CD14-positive monocyte (primary cell): ENCODE measurements at regions not wholly inside any gene's neighbourhood (a gene's known extent, or its start where the extent isn't known, plus 50 kb on each side); places are given as distances from the start of the nearest gene placed in this dataset.

Experiments
- DNase-seq, 3 donors: peaks; one replicate each; pipeline ENCODE4 v3.0.0-alpha.2; 2011 to 2022
- H2AFZ ChIP-seq: 2 replicates; pipeline ENCODE4 v1.6.0; 2012; ENCODE audit warnings: mild to moderate bottlenecking, low read depth, low read length, inconsistent platforms; ENCODE audit not compliant: insufficient read depth, poor library complexity, severe bottlenecking
- H3K27ac ChIP-seq, 2 donors: 1 replicate in 1 of 2; 2 replicates in 1 of 2; pipeline ENCODE4 v1.5.1; 2012 to 2013; ENCODE audit warnings: low read length in 2 of 2, control low read depth in 1 of 2, inconsistent platforms in 1 of 2, low read depth in 1 of 2, mild to moderate bottlenecking in 1 of 2
- H3K27me3 ChIP-seq, 2 donors: one replicate each; pipeline versions ENCODE4 v1.6.0 to v1.6.1; 2011 to 2013; ENCODE audit warnings: low read length in 2 of 2; ENCODE audit not compliant: control insufficient read depth in 2 of 2, insufficient read depth in 2 of 2
- H3K36me3 ChIP-seq, 2 donors: replicated peaks in 1 of 2; 1 replicate in 1 of 2; 2 replicates in 1 of 2; pipeline versions ENCODE4 v1.5.1 to v1.6.1; 2012 to 2013; ENCODE audit warnings: low read length in 2 of 2, control low read depth in 1 of 2, inconsistent platforms in 1 of 2, mild to moderate bottlenecking in 1 of 2; ENCODE audit not compliant: insufficient read depth in 2 of 2, control insufficient read depth in 1 of 2
- H3K4me1 ChIP-seq, 2 donors: 1 replicate in 1 of 2; 2 replicates in 1 of 2; pipeline versions ENCODE4 v1.5.1 to v1.6.1; 2012 to 2013; ENCODE audit warnings: low read length in 2 of 2, control low read depth in 1 of 2, inconsistent platforms in 1 of 2, mild to moderate bottlenecking in 1 of 2, moderate library complexity in 1 of 2; ENCODE audit not compliant: insufficient read depth in 2 of 2, control insufficient read depth in 1 of 2
- H3K4me2 ChIP-seq: replicated peaks from 2 replicates; pipeline ENCODE3; 2012; ENCODE audit warnings: low read length, moderate library complexity, mild to moderate bottlenecking; ENCODE audit not compliant: poor library complexity, severe bottlenecking; ENCODE audit errors: extremely low read depth
- H3K4me3 ChIP-seq, 3 experiments: fragments of 200-600 bp in 1 of 3; sonication (generic) in 1 of 3; replicated peaks in 1 of 3; 1 replicate in 2 of 3; 2 replicates in 1 of 3; pipeline ENCODE4 v1.5.1; 2011 to 2013; ENCODE audit warnings: low read length in 3 of 3, mild to moderate bottlenecking in 3 of 3, control low read depth in 2 of 3, low read depth in 2 of 3, inconsistent platforms in 1 of 3, moderate library complexity in 1 of 3
- H3K79me2 ChIP-seq: 2 replicates; pipeline ENCODE4 v1.6.0; 2012; ENCODE audit warnings: mild to moderate bottlenecking, control low read depth, inconsistent platforms, low read length, moderate library complexity; ENCODE audit not compliant: insufficient read depth
- H3K9ac ChIP-seq: 2 replicates; pipeline ENCODE4 v1.6.0; 2017; ENCODE audit warnings: low read length, mild to moderate bottlenecking; ENCODE audit not compliant: insufficient read depth, poor library complexity, severe bottlenecking
- H3K9me3 ChIP-seq, 2 donors: replicated peaks in 1 of 2; 1 replicate in 1 of 2; 2 replicates in 1 of 2; pipeline versions ENCODE4 v1.5.1 to v1.6.1; 2012 to 2013; ENCODE audit warnings: low read length in 2 of 2, control low read depth in 1 of 2; ENCODE audit not compliant: control insufficient read depth in 1 of 2, insufficient read depth in 1 of 2
- H4K20me1 ChIP-seq: 2 replicates; pipeline ENCODE4 v1.6.0; 2012; ENCODE audit warnings: mild to moderate bottlenecking, low read length, control low read depth, moderate library complexity; ENCODE audit not compliant: insufficient read depth
- H3K27ac Mint-ChIP-seq, 7 donors: one replicate each; pipeline ENCODE4 v1.8.0; 2020; ENCODE audit warnings: mild to moderate bottlenecking in 7 of 7, mixed read lengths in 7 of 7, moderate library complexity in 6 of 7, inconsistent platforms in 2 of 7
- H3K27me3 Mint-ChIP-seq, 3 donors: one replicate each; pipeline ENCODE4 v1.8.0; 2021 to 2022; ENCODE audit warnings: low read depth in 3 of 3, mild to moderate bottlenecking in 3 of 3, mixed read lengths in 3 of 3, moderate library complexity in 3 of 3, inconsistent platforms in 1 of 3
- H3K36me3 Mint-ChIP-seq, 2 donors: one replicate each; pipeline ENCODE4 v1.8.0; 2020; ENCODE audit warnings: mixed read lengths in 2 of 2, inconsistent platforms in 1 of 2, mild to moderate bottlenecking in 1 of 2
- H3K4me1 Mint-ChIP-seq: one replicate; pipeline ENCODE4 v1.8.0; 2020; ENCODE audit warnings: mild to moderate bottlenecking, mixed read lengths
- H3K4me3 Mint-ChIP-seq, 2 donors: one replicate each; pipeline ENCODE4 v1.8.0; 2020; ENCODE audit warnings: mild to moderate bottlenecking in 2 of 2, mixed read lengths in 2 of 2, moderate library complexity in 1 of 2
- H3K9me3 Mint-ChIP-seq, 7 donors: one replicate each; pipeline ENCODE4 v1.8.0; 2020 to 2022; ENCODE audit warnings: mixed read lengths in 7 of 7, mild to moderate bottlenecking in 6 of 7, moderate library complexity in 6 of 7, inconsistent platforms in 2 of 7
- CTCF ChIP-seq: fragments of 200-600 bp; IDR thresholded peaks from one replicate; pipeline ENCODE4 v1.8.0; 2022; ENCODE audit warnings: antibody characterized with exemption, mild to moderate bottlenecking
- WGBS: methylation state at CpG from one replicate; pipeline ENCODE4 v1.1.5; 2013; ENCODE audit warnings: missing lambda C conversion rate; ENCODE audit not compliant: insufficient coverage; 5-methylcytosine and 5-hydroxymethylcytosine counted together
- intact Hi-C, 2 donors: fragments of 100-400 bp; cut with micrococcal nuclease; formaldehyde crosslinking; loops; one replicate each; pipeline versions ENCODE4 v1.15.0 to v1.15.1; 2023

DNA sequence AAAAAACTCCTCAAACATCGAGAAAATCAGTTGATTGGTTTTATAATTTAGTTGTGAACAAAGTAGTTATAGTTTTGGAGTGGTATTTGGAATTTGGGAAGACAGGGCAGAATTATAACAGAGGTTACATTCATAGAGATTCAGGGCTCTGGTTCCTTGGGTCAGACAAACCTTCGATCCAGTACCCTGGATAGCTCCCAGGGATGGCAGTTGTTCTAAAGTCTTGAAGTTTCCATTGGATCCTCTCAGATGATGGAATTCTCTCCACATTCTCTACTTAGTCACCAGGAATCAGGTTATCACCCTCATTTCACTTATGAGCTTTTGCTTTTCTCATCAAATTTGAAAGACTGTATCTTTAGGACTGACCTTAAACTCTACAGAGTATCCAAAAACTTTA, 285.1 kb downstream of the CENPW start:
- Histone ChIP-seq H3K4me1 (no peaks in the 10 kb centered on the region), H3K9me3 (no peaks in the 10 kb centered on the region), H3K9ac (no peak overlapping the region), H3K4me3 (no peak overlapping the region), H3K36me3 (no peaks in the 10 kb centered on the region), H3K4me2 (no peak overlapping the region), H3K79me2 (no peaks in the 10 kb centered on the region), H2AFZ (no peak overlapping the region), H3K27me3 (no peaks in the 10 kb centered on the region), H3K27ac (no peak overlapping the region), H4K20me1 (no peaks in the 10 kb centered on the region)
- WGBS: no CpG with 5 or more reads among the region's 2 CpGs
- no peak for TF ChIP-seq CTCF
- Mint-ChIP-seq H3K4me1 (no peaks in the 10 kb centered on the region), H3K36me3 (no peaks in the 10 kb centered on the region), H3K27me3 (no peaks in the 10 kb centered on the region), H3K4me3 (no peak overlapping the region), H3K9me3 (peaks cover 0 to 4% (median 1%) of the 10 kb centered on the region in 7 donors), H3K27ac (no peak overlapping the region)
- no peak for DNase-seq
- intact Hi-C loops: no loop called here

- Histone ChIP-seq H3K4me1 (no peaks in the 10 kb centered on the region), H3K27ac (no peak overlapping the region), H3K9me3 (no peaks in the 10 kb centered on the region), H3K4me2 (no peak overlapping the region), H3K79me2 (no peaks in the 10 kb centered on the region), H3K27me3 (no peaks in the 10 kb centered on the region), H3K4me3 (no peak overlapping the region), H3K9ac (no peak overlapping the region), H3K36me3 (no peaks in the 10 kb centered on the region), H2AFZ (no peak overlapping the region), H4K20me1 (no peaks in the 10 kb centered on the region)
- no peak for TF ChIP-seq CTCF
- DNase-seq: no peak
- 79% methylated on average over 3 of the region's 3 CpGs for WGBS
- intact Hi-C loops: no loop called here
- Mint-ChIP-seq H3K27me3 (no peaks in the 10 kb centered on the region), H3K9me3 (peaks cover 0 to 4% (median 1%) of the 10 kb centered on the region in 7 donors), H3K4me3 (no peak overlapping the region), H3K27ac (no peak overlapping the region), H3K4me1 (no peaks in the 10 kb centered on the region), H3K36me3 (no peaks in the 10 kb centered on the region)
Observed at GRCh38 chr6:126628125-126628524, 288.2 kb downstream of the CENPW start.
